Keratinocyte (primary cell): ENCODE measurements at regions not wholly inside any gene's neighbourhood (a gene's known extent, or its start where the extent isn't known, plus 50 kb on each side); places are given as distances from the start of the nearest gene placed in this dataset.

Source experiments
- DNase-seq: peaks from one replicate; pipeline ENCODE4 v3.0.0-alpha.2; 2011; ENCODE audit warnings: low read depth, missing footprints, low spot score
- FAIRE-seq: peaks from 2 replicates; lab custom pipeline; 2011; peaks lifted over from hg19 to GRCh38; lab: Jason Lieb, UNC
- H2AFZ ChIP-seq: 2 replicates; pipeline ENCODE4 v1.6.0; 2012; ENCODE audit warnings: low read length, control low read depth, inconsistent platforms; ENCODE audit not compliant: control insufficient read depth
- H3K27ac ChIP-seq: 2 replicates; pipeline ENCODE4 v1.5.1; 2011; ENCODE audit warnings: low read length; ENCODE audit not compliant: control insufficient read depth, insufficient read depth
- H3K27me3 ChIP-seq: 3 replicates; pipeline ENCODE4 v1.6.0; 2011; ENCODE audit warnings: low read length; ENCODE audit not compliant: control insufficient read depth, insufficient read depth; ENCODE audit errors: extremely low read depth
- H3K36me3 ChIP-seq, 2 experiments: 2 replicates in 1 of 2; 3 replicates in 1 of 2; pipeline ENCODE4 v1.5.1; 2011; ENCODE audit warnings: low read length in 2 of 2, mild to moderate bottlenecking in 1 of 2; ENCODE audit not compliant: control insufficient read depth in 2 of 2, insufficient read depth in 2 of 2; ENCODE audit errors: extremely low read depth in 1 of 2
- H3K4me1 ChIP-seq: 3 replicates; pipeline ENCODE4 v1.5.1; 2011; ENCODE audit warnings: low read length; ENCODE audit not compliant: control insufficient read depth, insufficient read depth; ENCODE audit errors: extremely low read depth
- H3K4me2 ChIP-seq: 3 replicates; pipeline ENCODE4 v1.6.0; 2011; ENCODE audit warnings: low read depth, low read length; ENCODE audit not compliant: control insufficient read depth, insufficient read depth; ENCODE audit errors: extremely low read depth
- H3K4me3 ChIP-seq, 3 experiments: fragments of 200-600 bp in 1 of 3; sonication (generic) in 1 of 3; 2 replicates in 2 of 3; 3 replicates in 1 of 3; pipeline ENCODE4 v1.5.1; 2011 to 2016; ENCODE audit warnings: low read length in 3 of 3, mild to moderate bottlenecking in 3 of 3, control low read depth in 2 of 3, inconsistent platforms in 1 of 3, low read depth in 1 of 3, mixed read lengths in 1 of 3, mixed run types in 1 of 3, moderate library complexity in 1 of 3; ENCODE audit not compliant: control insufficient read depth in 2 of 3, insufficient read depth in 2 of 3; ENCODE audit errors: extremely low read depth in 1 of 3
- H3K79me2 ChIP-seq: 2 replicates; pipeline ENCODE4 v1.6.0; 2012; ENCODE audit warnings: low read length; ENCODE audit not compliant: control insufficient read depth, insufficient read depth
- H3K9ac ChIP-seq: 3 replicates; pipeline ENCODE4 v1.6.0; 2011; ENCODE audit warnings: low read length; ENCODE audit not compliant: control insufficient read depth, insufficient read depth; ENCODE audit errors: extremely low read depth
- H3K9me1 ChIP-seq: 3 replicates; pipeline ENCODE4 v1.6.0; 2011; ENCODE audit warnings: low read length; ENCODE audit not compliant: control insufficient read depth, insufficient read depth; ENCODE audit errors: extremely low read depth
- H3K9me3 ChIP-seq: 2 replicates; pipeline ENCODE4 v1.5.1; 2012; ENCODE audit warnings: low read depth, low read length; ENCODE audit not compliant: control insufficient read depth
- H4K20me1 ChIP-seq: 3 replicates; pipeline ENCODE4 v1.6.0; 2011; ENCODE audit warnings: low read length; ENCODE audit not compliant: control insufficient read depth, insufficient read depth; ENCODE audit errors: extremely low read depth
- EZH2 ChIP-seq: IDR thresholded peaks from one replicate; pipeline ENCODE4 v1.6.1; 2012; ENCODE audit warnings: inconsistent platforms, mild to moderate bottlenecking, low read length, moderate library complexity
- dilution Hi-C: fragments of 300-500 bp; cut with MboI; formaldehyde crosslinking; loops from one replicate; pipeline ENCODE4 v1.7.0; 2020; ENCODE audit warnings: low sequenced_read_pairs; ENCODE audit not compliant: extremely low pct_ligation_motif_present
- TF ChIP-seq, protein P1 (sequence below), 3 experiments: IDR thresholded peaks in 1 of 3; conservative IDR thresholded peaks in 1 of 3; optimal IDR thresholded peaks in 1 of 3; 2 replicates in 2 of 3; 3 replicates in 1 of 3; pipeline versions ENCODE3 to v1.5.1; 2011; ENCODE audit warnings: low read length in 3 of 3, mild to moderate bottlenecking in 3 of 3, moderate library complexity in 2 of 3, control low read depth in 1 of 3, inconsistent platforms in 1 of 3; ENCODE audit not compliant: insufficient read depth in 2 of 3; ENCODE audit errors: extremely low read depth in 1 of 3

GRCh38 chr17:69853541-69854224 lies 221.3 kb upstream of the KCNJ16 start:
- Histone ChIP-seq H3K9me3 (no peaks in the 10 kb centered on the region), H4K20me1 (no peaks in the 10 kb centered on the region), H3K36me3 (no peaks in the 10 kb centered on the region), H3K4me3 (no peak overlapping the region), H3K4me1 (no peaks in the 10 kb centered on the region), H3K9ac (no peak overlapping the region), H2AFZ (no peak overlapping the region), H3K9me1 (no peaks in the 10 kb centered on the region), H3K79me2 (no peaks in the 10 kb centered on the region), H3K27me3 (no peaks in the 10 kb centered on the region), H3K27ac (no peak overlapping the region), H3K4me2 (no peak overlapping the region)
- dilution Hi-C loops = no loop called here
- TF ChIP-seq, protein P1, sequence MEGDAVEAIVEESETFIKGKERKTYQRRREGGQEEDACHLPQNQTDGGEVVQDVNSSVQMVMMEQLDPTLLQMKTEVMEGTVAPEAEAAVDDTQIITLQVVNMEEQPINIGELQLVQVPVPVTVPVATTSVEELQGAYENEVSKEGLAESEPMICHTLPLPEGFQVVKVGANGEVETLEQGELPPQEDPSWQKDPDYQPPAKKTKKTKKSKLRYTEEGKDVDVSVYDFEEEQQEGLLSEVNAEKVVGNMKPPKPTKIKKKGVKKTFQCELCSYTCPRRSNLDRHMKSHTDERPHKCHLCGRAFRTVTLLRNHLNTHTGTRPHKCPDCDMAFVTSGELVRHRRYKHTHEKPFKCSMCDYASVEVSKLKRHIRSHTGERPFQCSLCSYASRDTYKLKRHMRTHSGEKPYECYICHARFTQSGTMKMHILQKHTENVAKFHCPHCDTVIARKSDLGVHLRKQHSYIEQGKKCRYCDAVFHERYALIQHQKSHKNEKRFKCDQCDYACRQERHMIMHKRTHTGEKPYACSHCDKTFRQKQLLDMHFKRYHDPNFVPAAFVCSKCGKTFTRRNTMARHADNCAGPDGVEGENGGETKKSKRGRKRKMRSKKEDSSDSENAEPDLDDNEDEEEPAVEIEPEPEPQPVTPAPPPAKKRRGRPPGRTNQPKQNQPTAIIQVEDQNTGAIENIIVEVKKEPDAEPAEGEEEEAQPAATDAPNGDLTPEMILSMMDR (optimal IDR thresholded peaks at IDR 0.05 in 1 of 3, IDR thresholded peaks at IDR 0.05 in 1 of 3, conservative IDR thresholded peaks at IDR 0.05 in 1 of 3; ENCODE audit: extremely low read depth in 1 of 3, insufficient read depth in 2 of 3, low read length in 3 of 3) = no peak
- TF ChIP-seq EZH2 = no peak
- no peak for DNase-seq
- no peak for FAIRE-seq

GRCh38 chr17:69854225-69854780 lies 220.7 kb upstream of the KCNJ16 start:
- H3K9me1 ChIP-seq = no peaks in the 10 kb centered on the region
- no peak overlapping the region for H3K9ac ChIP-seq
- dilution Hi-C loops = no loop called here
- no peaks in the 10 kb centered on the region for H3K4me1 ChIP-seq
- no peaks in the 10 kb centered on the region for H3K9me3 ChIP-seq
- H3K4me3 ChIP-seq = no peak overlapping the region
- no peaks in the 10 kb centered on the region for H3K36me3 ChIP-seq
- H3K79me2 ChIP-seq = no peaks in the 10 kb centered on the region
- DNase-seq (no peak), FAIRE-seq (no peak)
- no peaks in the 10 kb centered on the region for H4K20me1 ChIP-seq
- H2AFZ ChIP-seq = no peak overlapping the region
- TF ChIP-seq EZH2 = no peak
- TF ChIP-seq, protein P1 (optimal IDR thresholded peaks at IDR 0.05 in 1 of 3, IDR thresholded peaks at IDR 0.05 in 1 of 3, conservative IDR thresholded peaks at IDR 0.05 in 1 of 3; ENCODE audit: extremely low read depth in 1 of 3, insufficient read depth in 2 of 3, low read length in 3 of 3) = no peak
- no peak overlapping the region for H3K27ac ChIP-seq
- no peak overlapping the region for H3K4me2 ChIP-seq
- H3K27me3 ChIP-seq = no peaks in the 10 kb centered on the region
